ENCODE measurements at regions not wholly inside any gene's neighbourhood (a gene's known extent, or its start where the extent isn't known, plus 50 kb on each side); places are given as distances from the start of the nearest gene placed in this dataset.

GRCh38 chr15:31248951-31249350 is 77.7 kb upstream of the KLF13 start:
- CTCF ChIA-PET = no interaction called here
- H3K9me3 ChIP-seq (ENCODE audit: control insufficient read depth, insufficient read depth, low read depth, low read length) = no peaks in the 10 kb centered on the region
- no peak overlapping the region for H3K27ac ChIP-seq (ENCODE audit: low read length)
- DNase-seq (ENCODE audit: low read depth, low spot score) (no peak), ATAC-seq (no peak)
- H3K36me3 ChIP-seq (ENCODE audit: control insufficient read depth, insufficient read depth, low read length) = no peaks in the 10 kb centered on the region; the same call in 1 of the 2 replicates
- no peak for TF ChIP-seq CTCF (IDR thresholded peaks at IDR 0.05)
- no peak for TF ChIP-seq REST (IDR thresholded peaks at IDR 0.05; ENCODE audit: insufficient read depth in 1 of 2, low read depth in 2 of 2, low read length in 1 of 2)
- no peak for TF ChIP-seq SIN3A (IDR thresholded peaks at IDR 0.05; ENCODE audit: borderline replicate concordance, insufficient read depth, low read depth, low read length)
- TF ChIP-seq TCF7L2 (IDR thresholded peaks at IDR 0.05; ENCODE audit: low read depth, low read length) = no peak
- TF ChIP-seq POLR2AphosphoS5 (IDR thresholded peaks at IDR 0.05; ENCODE audit: low read depth, low read length) = no peak
- intact Hi-C loops (cut with micrococcal nuclease; ENCODE audit: unreplicated experiment) (no loop called here), in situ Hi-C loops (cut with HindIII; ENCODE audit: low pct_unique_long_range_greater_than_20kb, low sequenced_read_pairs) (no loop called here)
- H3K27me3 ChIP-seq (ENCODE audit: control insufficient read depth, insufficient read depth, low read length) = no peaks in the 10 kb centered on the region
- H3K4me3 ChIP-seq (ENCODE audit: low read depth in 2 of 2, low read length in 2 of 2) = no peak overlapping the region
- peaks cover 4% of the 10 kb centered on the region; the same call in 1 of the 2 replicates for H3K4me1 ChIP-seq (ENCODE audit: control insufficient read depth, insufficient read depth, low read length)
- no TSS peak for BruUV-seq (replicated peaks)
- POLR2A ChIA-PET = no interaction called here

GRCh38 chr15:31250033-31250432 is 76.6 kb upstream of the KLF13 start:
- no TSS peak for BruUV-seq (replicated peaks)

More at GRCh38 chr15:31250033-31250432, 76.6 kb upstream of the KLF13 start:
- no peaks in the 10 kb centered on the region for H3K27me3 ChIP-seq (ENCODE audit: control insufficient read depth, insufficient read depth, low read length)
- CTCF ChIA-PET = no interaction called here
- H3K36me3 ChIP-seq (ENCODE audit: control insufficient read depth, insufficient read depth, low read length) = no peaks in the 10 kb centered on the region; the same call in 1 of the 2 replicates
- no peaks in the 10 kb centered on the region for H3K9me3 ChIP-seq (ENCODE audit: control insufficient read depth, insufficient read depth, low read depth, low read length)
- TF ChIP-seq SIN3A (IDR thresholded peaks at IDR 0.05; ENCODE audit: borderline replicate concordance, insufficient read depth, low read depth, low read length) (no peak), REST (IDR thresholded peaks at IDR 0.05; ENCODE audit: insufficient read depth in 1 of 2, low read depth in 2 of 2, low read length in 1 of 2) (no peak), CTCF (IDR thresholded peaks at IDR 0.05) (no peak), POLR2AphosphoS5 (IDR thresholded peaks at IDR 0.05; ENCODE audit: low read depth, low read length) (no peak)
- H3K4me1 ChIP-seq (ENCODE audit: control insufficient read depth, insufficient read depth, low read length) = peaks cover 9% of the 10 kb centered on the region; the same call in 1 of the 2 replicates
- H3K4me3 ChIP-seq (ENCODE audit: low read depth in 2 of 2, low read length in 2 of 2) = no peak overlapping the region
- ATAC-seq (no peak), DNase-seq (ENCODE audit: low read depth, low spot score) (no peak)
- intact Hi-C loops (cut with micrococcal nuclease; ENCODE audit: unreplicated experiment) = no loop called here
- H3K27ac ChIP-seq (ENCODE audit: low read length) = peak overlapping the region; percentile 63; the same call in 1 of the 2 replicates
- POLR2A ChIA-PET = no interaction called here
- in situ Hi-C loops (cut with HindIII; ENCODE audit: low pct_unique_long_range_greater_than_20kb, low sequenced_read_pairs) = no loop called here

All from Panc1 (cell line).